Astrocyte of the spinal cord (primary cell): ENCODE measurements at regions not wholly inside any gene's neighbourhood (a gene's known extent, or its start where the extent isn't known, plus 50 kb on each side); places are given as distances from the start of the nearest gene placed in this dataset.
A peak's percentile ranks its signal among the peaks of the same experiment; 100 is the strongest.

Experiments used
- DNase-seq: peaks from one replicate; pipeline ENCODE4 v3.0.0; 2011; ENCODE audit warnings: low read depth, low spot score
- H3K4me3 ChIP-seq: 2 replicates; pipeline ENCODE4 v1.5.1; 2011; ENCODE audit warnings: low read depth, mild to moderate bottlenecking, low read length, moderate library complexity
- CTCF ChIP-seq: IDR thresholded peaks from 2 replicates; pipeline ENCODE4 v1.5.1; 2012; ENCODE audit warnings: low read depth, mild to moderate bottlenecking, low read length, inconsistent platforms
- in situ Hi-C: cut with HindIII; loops from 2 replicates; pipeline ENCODE4 v1.10.0; 2017; ENCODE audit warnings: low sequenced_read_pairs

GRCh38 chr5:118545470-118545869 is 442.9 kb downstream of the DTWD2 start:
- no peak for TF ChIP-seq CTCF
- H3K4me3 ChIP-seq, result no peak overlapping the region
- in situ Hi-C loops, result no loop called here
- no peak for DNase-seq

- H3K4me3 ChIP-seq, result no peak overlapping the region
- TF ChIP-seq CTCF, result no peak
- in situ Hi-C loops, result no loop called here
- DNase-seq, result no peak
Measured at GRCh38 chr5:118544887-118545449, 443.4 kb downstream of the DTWD2 start.

- DNase-seq, result no peak
- in situ Hi-C loops, result no loop called here
- no peak overlapping the region for H3K4me3 ChIP-seq
- no peak for TF ChIP-seq CTCF
Measured at GRCh38 chr5:118533923-118534322, 454.4 kb downstream of the DTWD2 start.

- DNase-seq, result peak; percentile 41
- TF ChIP-seq CTCF, result no peak
- in situ Hi-C loops, result no loop called here
- no peak overlapping the region for H3K4me3 ChIP-seq
Measured at GRCh38 chr5:118533156-118533555, 455.2 kb downstream of the DTWD2 start.

- in situ Hi-C loops, result no loop called here
- H3K4me3 ChIP-seq, result no peak overlapping the region
- no peak for TF ChIP-seq CTCF
- DNase-seq, result no peak
Measured at GRCh38 chr5:118531276-118531675, 457.1 kb downstream of the DTWD2 start.

GRCh38 chr5:118529361-118530144 is 458.8 kb downstream of the DTWD2 start:
- in situ Hi-C loops, result no loop called here
- no peak overlapping the region for H3K4me3 ChIP-seq
- DNase-seq, result no peak
- no peak for TF ChIP-seq CTCF
